ENCODE measurements at regions not wholly inside any gene's neighbourhood (a gene's known extent, or its start where the extent isn't known, plus 50 kb on each side); places are given as distances from the start of the nearest gene placed in this dataset.
"Not testable (repeated sequence)": the region's sequence is repeated elsewhere in the genome, so short reads cannot be mapped to it uniquely, and the experiment has no call there.

GRCh38 chr11:134958870-134959269 lies 546.8 kb upstream of the B3GAT1 start:
- H3K27me3 ChIP-seq = no peaks in the 10 kb centered on the region
- H3K9me3 ChIP-seq = no peaks in the 10 kb centered on the region
- no peak overlapping the region for H3K4me3 ChIP-seq
- no peaks in the 10 kb centered on the region for H3K4me1 ChIP-seq
- no peak overlapping the region for H3K4me2 ChIP-seq
- H3K36me3 ChIP-seq = no peaks in the 10 kb centered on the region
- H3K9ac ChIP-seq = no peak overlapping the region
- H3K27ac ChIP-seq = no peak overlapping the region
- TF ChIP-seq Cebpa-rat (IDR thresholded peaks at IDR 0.05) = no peak
- no peaks in the 10 kb centered on the region for H4K20me1 ChIP-seq

GRCh38 chr11:134958336-134958640 lies 546.2 kb upstream of the B3GAT1 start:
- Histone ChIP-seq H3K4me2 (no peak overlapping the region), H3K4me1 (no peaks in the 10 kb centered on the region), H3K9ac (no peak overlapping the region), H3K27ac (no peak overlapping the region), H3K4me3 (no peak overlapping the region), H3K9me3 (no peaks in the 10 kb centered on the region), H4K20me1 (no peaks in the 10 kb centered on the region), H3K27me3 (no peaks in the 10 kb centered on the region), H3K36me3 (no peaks in the 10 kb centered on the region)
- TF ChIP-seq Cebpa-rat (IDR thresholded peaks at IDR 0.05) = no peak

GRCh38 chr11:134957540-134958335 lies 545.7 kb upstream of the B3GAT1 start:
- H3K9ac ChIP-seq = no peak overlapping the region
- no peak overlapping the region for H3K4me3 ChIP-seq
- no peaks in the 10 kb centered on the region for H3K9me3 ChIP-seq
- no peaks in the 10 kb centered on the region for H3K4me1 ChIP-seq
- H3K36me3 ChIP-seq = no peaks in the 10 kb centered on the region
- H3K27ac ChIP-seq = no peak overlapping the region
- H3K27me3 ChIP-seq = no peaks in the 10 kb centered on the region
- TF ChIP-seq Cebpa-rat (IDR thresholded peaks at IDR 0.05) = no peak
- H3K4me2 ChIP-seq = no peak overlapping the region
- H4K20me1 ChIP-seq = no peaks in the 10 kb centered on the region

GRCh38 chr11:134956450-134957210 lies 544.6 kb upstream of the B3GAT1 start:
- no peaks in the 10 kb centered on the region for H3K27me3 ChIP-seq
- H3K36me3 ChIP-seq = no peaks in the 10 kb centered on the region
- no peaks in the 10 kb centered on the region for H3K9me3 ChIP-seq
- no peaks in the 10 kb centered on the region for H3K4me1 ChIP-seq
- H3K9ac ChIP-seq = no peak overlapping the region
- no peak for TF ChIP-seq Cebpa-rat (IDR thresholded peaks at IDR 0.05)
- H3K4me3 ChIP-seq = no peak overlapping the region
- H3K4me2 ChIP-seq = no peak overlapping the region
- H4K20me1 ChIP-seq = no peaks in the 10 kb centered on the region
- no peak overlapping the region for H3K27ac ChIP-seq

GRCh38 chr11:134955970-134956369 lies 543.9 kb upstream of the B3GAT1 start:
- H3K27me3 ChIP-seq, H3K9ac ChIP-seq, H3K4me2 ChIP-seq, H3K9me3 ChIP-seq, H4K20me1 ChIP-seq, H3K36me3 ChIP-seq, H3K4me1 ChIP-seq, H3K27ac ChIP-seq, H3K4me3 ChIP-seq: not testable (repeated sequence)

- H3K9ac ChIP-seq = no peak overlapping the region
- no peak overlapping the region for H3K4me3 ChIP-seq
- no peak overlapping the region for H3K27ac ChIP-seq
- no peak overlapping the region for H3K4me2 ChIP-seq
- H4K20me1 ChIP-seq = no peaks in the 10 kb centered on the region
- H3K9me3 ChIP-seq = no peaks in the 10 kb centered on the region
- H3K27me3 ChIP-seq = no peaks in the 10 kb centered on the region
- no peaks in the 10 kb centered on the region for H3K4me1 ChIP-seq
- no peak for TF ChIP-seq Cebpa-rat (IDR thresholded peaks at IDR 0.05)
- H3K36me3 ChIP-seq = no peaks in the 10 kb centered on the region
These were observed 543.2 kb upstream of the B3GAT1 start for GRCh38 chr11:134955281-134955680.

GRCh38 chr11:134954456-134954855 lies 542.4 kb upstream of the B3GAT1 start:
- not testable (repeated sequence) for H3K36me3 ChIP-seq, H3K4me2 ChIP-seq, H3K27ac ChIP-seq, H3K4me1 ChIP-seq, H3K9ac ChIP-seq, H3K27me3 ChIP-seq, H3K4me3 ChIP-seq, H3K9me3 ChIP-seq, H4K20me1 ChIP-seq

- not testable (repeated sequence) for H3K4me2 ChIP-seq, H3K27me3 ChIP-seq, H3K9me3 ChIP-seq, H3K4me3 ChIP-seq, H4K20me1 ChIP-seq, H3K4me1 ChIP-seq, H3K27ac ChIP-seq, H3K36me3 ChIP-seq, H3K9ac ChIP-seq
These were observed 541.5 kb upstream of the B3GAT1 start for GRCh38 chr11:134953417-134953970.

GRCh38 chr11:134951305-134951700 lies 539.3 kb upstream of the B3GAT1 start:
- no peak overlapping the region for H3K4me2 ChIP-seq

GRCh38 chr11:134950692-134951304 lies 538.8 kb upstream of the B3GAT1 start:
- Histone ChIP-seq H3K36me3 (no peaks in the 10 kb centered on the region), H3K4me1 (no peaks in the 10 kb centered on the region), H3K27ac (no peak overlapping the region), H3K9ac (no peak overlapping the region), H3K4me2 (no peak overlapping the region), H3K4me3 (no peak overlapping the region), H3K27me3 (no peaks in the 10 kb centered on the region), H3K9me3 (no peaks in the 10 kb centered on the region), H4K20me1 (no peaks in the 10 kb centered on the region)
- no peak for TF ChIP-seq Cebpa-rat (IDR thresholded peaks at IDR 0.05)

More at GRCh38 chr11:134951305-134951700, 539.3 kb upstream of the B3GAT1 start:
- H3K4me3 ChIP-seq = no peak overlapping the region
- no peaks in the 10 kb centered on the region for H4K20me1 ChIP-seq
- no peaks in the 10 kb centered on the region for H3K27me3 ChIP-seq
- H3K27ac ChIP-seq = no peak overlapping the region
- no peak for TF ChIP-seq Cebpa-rat (IDR thresholded peaks at IDR 0.05)
- H3K9ac ChIP-seq = no peak overlapping the region
- no peaks in the 10 kb centered on the region for H3K9me3 ChIP-seq
- H3K4me1 ChIP-seq = no peaks in the 10 kb centered on the region
- no peaks in the 10 kb centered on the region for H3K36me3 ChIP-seq
